Right atrium auricular region (tissue), 2 donors: ENCODE measurements at regions not wholly inside any gene's neighbourhood (a gene's known extent, or its start where the extent isn't known, plus 50 kb on each side); places are given as distances from the start of the nearest gene placed in this dataset.

ENCODE experiments used
- DNase-seq: peaks from one replicate; pipeline ENCODE4 v3.0.0-alpha.2; 2019; ENCODE audit warnings: low spot score
- H3K27ac ChIP-seq, 2 donors: fragments of 200-600 bp; sonication (generic); 1 replicate in 1 of 2; 2 replicates in 1 of 2; pipeline ENCODE4 v1.5.1; 2016 to 2019
- H3K27me3 ChIP-seq, 2 donors: fragments of 200-600 bp; sonication (generic); one replicate each; pipeline versions ENCODE4 v1.5.1 to v1.6.0; 2017 to 2019
- H3K36me3 ChIP-seq: fragments of 200-600 bp; sonication (generic); one replicate; pipeline ENCODE4 v1.5.1; 2016
- H3K4me1 ChIP-seq, 2 donors: fragments of 200-600 bp; sonication (generic); one replicate each; pipeline versions ENCODE4 v1.5.1 to v1.6.0; 2017 to 2019
- H3K4me3 ChIP-seq, 2 donors: fragments of 200-600 bp; sonication (generic); 1 replicate in 1 of 2; 2 replicates in 1 of 2; pipeline ENCODE4 v1.5.1; 2017 to 2019; ENCODE audit warnings: mild to moderate bottlenecking in 1 of 2, moderate library complexity in 1 of 2
- H3K9me3 ChIP-seq, 2 donors: fragments of 200-600 bp; sonication (generic); one replicate each; pipeline ENCODE4 v1.5.1; 2019
- TF ChIP-seq, protein P1 (sequence below), 2 donors: fragments of 200-600 bp; sonication (generic); IDR thresholded peaks; one replicate each; pipeline ENCODE4 v1.5.1; 2019; ENCODE audit warnings: antibody characterized with exemption in 2 of 2

GRCh38 chr12:124663206-124663605, 95.8 kb upstream of the NCOR2 start:
- peak; percentile 83 for DNase-seq
- TF ChIP-seq, protein P1, sequence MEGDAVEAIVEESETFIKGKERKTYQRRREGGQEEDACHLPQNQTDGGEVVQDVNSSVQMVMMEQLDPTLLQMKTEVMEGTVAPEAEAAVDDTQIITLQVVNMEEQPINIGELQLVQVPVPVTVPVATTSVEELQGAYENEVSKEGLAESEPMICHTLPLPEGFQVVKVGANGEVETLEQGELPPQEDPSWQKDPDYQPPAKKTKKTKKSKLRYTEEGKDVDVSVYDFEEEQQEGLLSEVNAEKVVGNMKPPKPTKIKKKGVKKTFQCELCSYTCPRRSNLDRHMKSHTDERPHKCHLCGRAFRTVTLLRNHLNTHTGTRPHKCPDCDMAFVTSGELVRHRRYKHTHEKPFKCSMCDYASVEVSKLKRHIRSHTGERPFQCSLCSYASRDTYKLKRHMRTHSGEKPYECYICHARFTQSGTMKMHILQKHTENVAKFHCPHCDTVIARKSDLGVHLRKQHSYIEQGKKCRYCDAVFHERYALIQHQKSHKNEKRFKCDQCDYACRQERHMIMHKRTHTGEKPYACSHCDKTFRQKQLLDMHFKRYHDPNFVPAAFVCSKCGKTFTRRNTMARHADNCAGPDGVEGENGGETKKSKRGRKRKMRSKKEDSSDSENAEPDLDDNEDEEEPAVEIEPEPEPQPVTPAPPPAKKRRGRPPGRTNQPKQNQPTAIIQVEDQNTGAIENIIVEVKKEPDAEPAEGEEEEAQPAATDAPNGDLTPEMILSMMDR (IDR thresholded peaks at IDR 0.05): no peak

DNA sequence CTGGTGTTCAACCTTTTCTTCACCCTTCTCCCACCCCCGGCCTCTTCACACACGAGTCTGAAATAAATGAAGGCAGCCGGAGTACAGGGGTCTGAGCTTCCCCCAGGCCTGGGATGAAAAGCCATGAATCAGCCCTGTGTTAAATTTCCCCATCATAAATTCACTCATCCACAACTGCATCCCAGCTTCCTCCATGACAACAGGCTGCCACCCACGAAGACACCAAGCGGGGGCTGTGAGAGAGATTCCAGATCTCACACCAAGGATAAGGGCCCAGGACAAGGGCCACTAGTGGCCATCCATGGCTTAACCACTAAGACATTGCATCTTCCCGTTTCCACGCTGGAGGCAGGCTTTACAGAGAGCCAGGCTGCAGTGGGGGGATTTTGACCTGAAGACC, 93.9 kb upstream of the NCOR2 start:
- Histone ChIP-seq H3K4me1 (peaks cover 0 to 23% of the 10 kb centered on the region in 2 donors), H3K9me3 (no peaks in the 10 kb centered on the region), H3K27ac (no peak overlapping the region), H3K27me3 (no peaks in the 10 kb centered on the region), H3K4me3 (no peak overlapping the region), H3K36me3 (no peaks in the 10 kb centered on the region)
- TF ChIP-seq, protein P1 (IDR thresholded peaks at IDR 0.05): no peak
- DNase-seq: no peak

More at GRCh38 chr12:124663206-124663605, 95.8 kb upstream of the NCOR2 start:
- Histone ChIP-seq H3K27ac (peak overlapping the region; percentile 12 to 33), H3K9me3 (peaks cover 0 to 10% of the 10 kb centered on the region in 2 donors), H3K4me3 (no peak overlapping the region), H3K4me1 (peaks cover 0 to 20% of the 10 kb centered on the region in 2 donors), H3K27me3 (no peaks in the 10 kb centered on the region), H3K36me3 (no peaks in the 10 kb centered on the region)

DNA sequence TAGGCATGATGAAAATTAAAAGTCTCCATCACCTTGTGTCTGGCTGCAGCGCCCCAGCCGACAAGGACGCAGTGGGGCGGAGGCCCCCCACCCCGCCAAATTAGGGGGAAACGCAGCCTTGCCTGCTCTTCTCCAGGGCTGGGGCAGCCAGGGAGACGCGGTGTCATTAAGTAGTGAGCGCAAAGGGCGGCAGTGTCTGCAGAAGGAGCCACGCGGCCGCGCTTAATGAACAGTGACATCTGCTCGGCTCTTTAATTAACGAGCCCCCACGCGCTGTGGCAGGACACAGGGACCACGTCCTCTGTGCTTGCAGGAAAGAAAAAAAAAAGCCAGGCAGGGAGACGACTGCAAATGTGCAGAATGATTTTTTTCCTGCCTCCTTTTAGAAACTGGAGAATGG, 93.4 kb upstream of the NCOR2 start:
- Histone ChIP-seq H3K36me3 (no peaks in the 10 kb centered on the region), H3K27ac (no peak overlapping the region), H3K4me1 (peaks cover 0 to 28% of the 10 kb centered on the region in 2 donors), H3K27me3 (no peaks in the 10 kb centered on the region), H3K4me3 (no peak overlapping the region), H3K9me3 (no peaks in the 10 kb centered on the region)
- TF ChIP-seq, protein P1 (IDR thresholded peaks at IDR 0.05): no peak
- no peak for DNase-seq

GRCh38 chr12:124658806-124659402, 91.5 kb upstream of the NCOR2 start:
- Histone ChIP-seq H3K36me3 (no peaks in the 10 kb centered on the region), H3K27ac (no peak overlapping the region), H3K4me3 (no peak overlapping the region), H3K4me1 (peaks cover 0 to 35% of the 10 kb centered on the region in 2 donors), H3K27me3 (no peaks in the 10 kb centered on the region), H3K9me3 (no peaks in the 10 kb centered on the region)
- TF ChIP-seq, protein P1 (IDR thresholded peaks at IDR 0.05): no peak
- DNase-seq: no peak

- Histone ChIP-seq H3K36me3 (no peaks in the 10 kb centered on the region), H3K4me3 (no peak overlapping the region), H3K27me3 (no peaks in the 10 kb centered on the region), H3K4me1 (peaks cover 0 to 32% of the 10 kb centered on the region in 2 donors), H3K9me3 (no peaks in the 10 kb centered on the region), H3K27ac (no peak overlapping the region)
- TF ChIP-seq, protein P1 (IDR thresholded peaks at IDR 0.05): no peak
- no peak for DNase-seq
Observed at GRCh38 chr12:124658302-124658701, 90.9 kb upstream of the NCOR2 start.

DNA sequence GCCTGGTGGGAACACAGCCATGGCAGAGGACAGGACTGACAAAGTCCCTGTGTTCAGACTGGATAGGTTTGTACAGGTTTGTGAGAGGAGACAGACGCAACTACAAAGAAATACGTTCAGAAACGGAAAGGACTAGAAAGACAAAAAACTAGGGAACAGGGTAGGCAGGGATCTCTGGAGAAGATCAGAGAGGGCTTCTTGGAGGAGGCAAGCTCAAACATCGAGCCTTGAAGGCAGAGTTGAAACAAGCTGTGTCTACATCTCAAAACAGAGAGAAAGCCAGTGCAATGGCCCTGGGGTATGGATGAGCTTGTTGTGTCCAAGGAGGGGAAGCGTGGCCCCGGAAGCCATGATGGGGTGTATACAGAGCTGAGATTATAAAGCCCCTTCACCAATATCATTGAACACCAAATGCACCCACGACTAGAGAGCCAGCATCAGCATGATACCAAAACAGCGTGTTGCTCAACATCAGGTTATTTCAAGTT, 89.6 kb upstream of the NCOR2 start:
- H3K27me3 ChIP-seq: no peaks in the 10 kb centered on the region
- no peaks in the 10 kb centered on the region for H3K9me3 ChIP-seq
- TF ChIP-seq, protein P1 (IDR thresholded peaks at IDR 0.05): no peak
- H3K4me1 ChIP-seq: peaks cover 0 to 40% of the 10 kb centered on the region in 2 donors
- no peaks in the 10 kb centered on the region for H3K36me3 ChIP-seq
- H3K27ac ChIP-seq: peak overlapping the region in 1 of 2 donors; percentile 69
- no peak for DNase-seq
- H3K4me3 ChIP-seq: no peak overlapping the region
